Upper lobe of right lung (tissue), 1 donor: ENCODE measurements at regions not wholly inside any gene's neighbourhood (a gene's known extent, or its start where the extent isn't known, plus 50 kb on each side); places are given as distances from the start of the nearest gene placed in this dataset.

Experiments
- ATAC-seq: fragments of 200-7000 bp; cut with Tn5 transposase; one replicate; pipeline ENCODE4 v1.9.1; 2020; ENCODE audit warnings: mild to moderate bottlenecking, moderate library complexity
- DNase-seq: peaks from one replicate; pipeline ENCODE4 v3.0.0-alpha.2; 2020
- H3K27ac ChIP-seq: fragments of 200-600 bp; one replicate; pipeline ENCODE4 v1.8.0; 2022
- H3K27me3 ChIP-seq: fragments of 200-600 bp; one replicate; pipeline ENCODE4 v1.8.0; 2022; ENCODE audit warnings: mild to moderate bottlenecking
- H3K36me3 ChIP-seq: fragments of 200-600 bp; one replicate; pipeline ENCODE4 v1.8.0; 2022
- H3K4me1 ChIP-seq: fragments of 200-600 bp; one replicate; pipeline ENCODE4 v1.8.0; 2022
- H3K4me3 ChIP-seq: fragments of 200-600 bp; one replicate; pipeline ENCODE4 v1.8.0; 2022; ENCODE audit warnings: mild to moderate bottlenecking
- H3K9me3 ChIP-seq: fragments of 200-600 bp; one replicate; pipeline ENCODE4 v1.8.0; 2022
- CTCF ChIP-seq: fragments of 200-600 bp; IDR thresholded peaks from one replicate; pipeline ENCODE4 v1.8.0; 2022; ENCODE audit warnings: antibody characterized with exemption
- intact Hi-C: fragments of 100-400 bp; cut with DNase I; formaldehyde crosslinking; loops from one replicate; pipeline ENCODE4 v1.11.0; 2022
- donor health status: DM: no; HTN: yes; CAD: no; lungs with severe emphysema.

DNA sequence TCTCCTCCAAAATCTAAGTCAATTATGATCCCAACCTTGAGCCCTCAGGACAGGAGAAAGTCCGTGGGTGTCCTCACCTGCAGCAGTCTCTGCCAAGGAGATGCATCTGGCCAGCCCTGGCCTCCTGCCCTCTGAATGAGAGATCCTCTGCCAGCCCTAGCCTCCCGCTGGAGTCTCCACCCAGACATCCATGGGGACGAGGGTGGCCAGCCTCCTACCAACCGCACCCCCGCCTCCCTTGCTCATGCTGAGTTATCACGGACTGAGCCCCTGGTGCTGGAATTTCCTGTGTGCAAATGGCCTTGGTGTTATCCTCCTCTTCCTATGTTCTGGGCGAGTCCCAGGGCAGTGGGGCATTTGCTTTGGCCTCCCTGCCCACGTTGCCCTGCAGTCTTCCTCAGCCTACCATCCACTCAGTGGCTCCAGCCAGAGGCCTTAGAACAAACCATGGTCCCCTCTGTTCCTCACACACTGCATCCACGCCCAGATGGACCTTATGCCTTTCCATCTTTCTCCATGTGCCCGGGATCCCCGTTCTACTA is 116.4 kb downstream of the ACKR3 start:
- no peak for DNase-seq
- TF ChIP-seq CTCF = no peak
- intact Hi-C loops = no loop called here

DNA sequence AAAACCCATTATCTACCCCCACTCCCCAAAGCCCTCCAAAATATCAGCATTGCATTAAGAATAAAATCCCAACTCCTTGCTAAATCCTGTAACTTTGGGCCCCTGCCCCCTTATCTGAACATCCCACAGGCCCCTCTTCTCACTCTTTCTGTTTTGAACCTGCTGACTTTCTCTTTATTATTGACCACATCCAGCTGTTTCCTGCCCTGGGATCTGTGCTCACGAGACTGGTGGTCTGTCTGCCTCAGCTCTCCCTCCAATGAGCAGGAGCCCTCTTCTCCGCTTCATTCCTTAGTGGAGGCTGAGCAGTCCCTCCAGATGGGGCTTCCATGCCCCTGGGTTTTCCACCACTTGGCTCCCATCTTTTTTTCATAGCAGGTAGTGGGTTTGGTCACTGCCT is 116.9 kb downstream of the ACKR3 start:
- Histone ChIP-seq H3K4me3 (no peak overlapping the region), H3K27ac (no peak overlapping the region), H3K36me3 (no peaks in the 10 kb centered on the region), H3K4me1 (no peaks in the 10 kb centered on the region), H3K27me3 (no peaks in the 10 kb centered on the region), H3K9me3 (no peaks in the 10 kb centered on the region)
- no peak for TF ChIP-seq CTCF
- DNase-seq (no peak), ATAC-seq (no peak)
- intact Hi-C loops = no loop called here

More for the DNA sequence above, 116.4 kb downstream of the ACKR3 start:
- no peak for ATAC-seq
- no peaks in the 10 kb centered on the region for H3K4me1 ChIP-seq
- no peak overlapping the region for H3K27ac ChIP-seq
- no peaks in the 10 kb centered on the region for H3K36me3 ChIP-seq
- H3K27me3 ChIP-seq = no peaks in the 10 kb centered on the region
- no peaks in the 10 kb centered on the region for H3K9me3 ChIP-seq
- no peak overlapping the region for H3K4me3 ChIP-seq

- no peaks in the 10 kb centered on the region for H3K27me3 ChIP-seq
- no peak for TF ChIP-seq CTCF
- DNase-seq (no peak), ATAC-seq (peak; percentile 27)
- H3K4me1 ChIP-seq = no peaks in the 10 kb centered on the region
- no peaks in the 10 kb centered on the region for H3K9me3 ChIP-seq
- H3K36me3 ChIP-seq = no peaks in the 10 kb centered on the region
- H3K4me3 ChIP-seq = no peak overlapping the region
- intact Hi-C loops = no loop called here
- no peak overlapping the region for H3K27ac ChIP-seq
Observed at GRCh38 chr2:236687296-236687965, 117.8 kb downstream of the ACKR3 start.

DNA sequence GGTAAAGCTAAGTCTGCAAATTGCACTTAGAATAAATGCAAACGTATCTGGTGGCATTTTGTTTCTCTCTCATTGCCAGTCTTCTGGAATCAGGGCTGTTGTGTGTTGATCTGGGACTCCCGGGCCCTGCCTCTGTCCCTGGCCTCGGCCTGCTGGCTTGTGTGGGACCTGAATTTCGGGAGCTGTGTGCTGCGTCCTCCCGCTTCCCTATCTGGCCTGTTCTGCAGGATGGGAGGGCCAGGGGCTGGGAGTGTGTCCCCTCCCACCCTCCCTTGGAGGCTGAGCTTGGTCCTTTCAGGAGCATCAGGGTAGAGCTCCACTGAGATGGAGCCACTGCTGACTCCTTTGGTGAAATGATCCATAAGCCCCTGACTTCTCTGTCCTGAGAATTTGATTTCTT is 118.5 kb downstream of the ACKR3 start:
- ATAC-seq (no peak), DNase-seq (no peak)

DNA sequence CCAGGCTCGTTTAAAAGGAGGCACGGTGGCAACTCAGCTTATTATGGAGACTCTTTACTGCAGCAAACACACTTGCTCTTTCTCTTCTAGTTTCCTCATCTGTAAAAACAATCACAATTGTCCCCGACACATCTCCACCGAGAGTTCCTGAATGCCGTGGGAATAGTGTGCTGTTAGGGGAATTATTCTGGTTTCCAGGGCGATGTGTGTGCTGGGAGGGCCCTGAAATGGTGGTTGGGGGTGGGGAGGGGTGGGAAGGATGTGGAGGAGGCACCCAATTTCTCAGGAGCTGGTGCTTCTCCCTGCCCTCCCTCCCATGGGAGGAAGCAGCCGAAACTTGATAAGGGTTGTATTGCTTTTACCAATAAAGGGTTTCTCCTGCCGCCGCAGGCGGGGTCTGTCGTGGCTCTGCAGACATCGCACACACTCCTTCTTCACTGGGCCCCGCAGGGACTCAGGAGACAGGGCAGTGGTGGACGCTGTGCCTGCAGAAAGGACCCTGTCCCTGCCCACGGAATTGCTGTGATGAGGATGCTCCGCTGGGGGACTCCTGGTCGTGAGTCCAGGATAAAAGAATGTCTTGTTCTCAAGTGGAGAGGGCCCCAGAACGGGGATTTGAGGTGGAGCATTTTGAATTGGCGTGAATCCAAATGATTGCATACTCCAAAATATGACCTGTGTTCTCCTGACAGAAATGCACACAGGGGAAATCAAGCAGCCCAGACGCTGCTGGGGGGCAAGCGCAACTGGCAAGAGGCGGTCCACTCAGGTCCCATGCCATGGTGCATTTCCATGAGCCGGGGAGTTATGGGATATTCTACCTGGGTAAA is 119.2 kb downstream of the ACKR3 start:
- Histone ChIP-seq H3K27me3 (no peaks in the 10 kb centered on the region), H3K27ac (no peak overlapping the region), H3K4me3 (no peak overlapping the region), H3K9me3 (no peaks in the 10 kb centered on the region), H3K4me1 (no peaks in the 10 kb centered on the region), H3K36me3 (no peaks in the 10 kb centered on the region)
- TF ChIP-seq CTCF = no peak
- ATAC-seq (no peak), DNase-seq (no peak)
- intact Hi-C loops = no loop called here

More for the DNA sequence above, 118.5 kb downstream of the ACKR3 start:
- Histone ChIP-seq H3K9me3 (no peaks in the 10 kb centered on the region), H3K27me3 (no peaks in the 10 kb centered on the region), H3K4me3 (no peak overlapping the region), H3K36me3 (no peaks in the 10 kb centered on the region), H3K4me1 (no peaks in the 10 kb centered on the region), H3K27ac (no peak overlapping the region)
- intact Hi-C loops = no loop called here
- TF ChIP-seq CTCF = no peak
